Dermis blood vessel endothelial cell (primary cell): ENCODE measurements at regions not wholly inside any gene's neighbourhood (a gene's known extent, or its start where the extent isn't known, plus 50 kb on each side); places are given as distances from the start of the nearest gene placed in this dataset.

ENCODE experiments used
- DNase-seq: peaks from one replicate; pipeline ENCODE4 v3.0.0; 2010

DNA sequence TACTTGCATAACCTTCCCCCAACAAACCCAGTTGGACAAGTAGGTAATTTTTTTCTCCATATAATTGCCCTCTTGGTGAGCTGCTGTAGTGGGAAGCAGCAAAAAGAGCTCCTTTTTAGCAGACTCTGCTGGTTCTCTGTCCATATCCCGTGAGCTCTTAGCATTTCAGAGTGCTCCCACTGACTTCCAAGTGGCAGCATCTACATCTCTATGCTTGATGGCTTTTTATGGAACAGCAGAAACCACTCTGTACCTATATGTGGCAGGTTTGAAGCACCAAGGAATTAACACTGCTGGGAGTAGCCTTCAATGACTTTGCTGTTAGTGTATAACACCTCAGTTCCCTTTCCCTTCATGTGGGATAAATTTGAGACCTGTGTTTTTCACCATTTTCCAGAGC lies 168.4 kb upstream of the NHS start:
- DNase-seq = no peak

DNA sequence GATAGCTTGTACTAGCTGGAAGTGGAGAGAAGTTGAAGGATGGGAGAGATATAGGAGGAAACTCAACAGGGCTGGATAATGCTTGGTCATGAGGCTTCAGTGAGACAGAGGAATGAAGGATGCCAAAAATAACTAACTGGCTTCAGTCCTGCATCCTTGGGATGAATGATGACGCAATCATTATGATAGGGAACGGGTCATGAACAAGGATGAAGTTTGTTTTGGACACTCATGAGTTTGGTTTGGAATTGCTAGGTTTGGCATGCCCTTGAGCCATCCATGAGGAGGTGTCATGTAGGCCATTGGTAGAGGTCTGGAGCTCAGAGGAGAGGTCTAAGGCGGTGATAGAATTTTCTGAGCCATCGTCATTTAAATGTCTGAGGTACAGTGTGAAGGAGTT lies 160.0 kb upstream of the NHS start:
- no peak for DNase-seq

DNA sequence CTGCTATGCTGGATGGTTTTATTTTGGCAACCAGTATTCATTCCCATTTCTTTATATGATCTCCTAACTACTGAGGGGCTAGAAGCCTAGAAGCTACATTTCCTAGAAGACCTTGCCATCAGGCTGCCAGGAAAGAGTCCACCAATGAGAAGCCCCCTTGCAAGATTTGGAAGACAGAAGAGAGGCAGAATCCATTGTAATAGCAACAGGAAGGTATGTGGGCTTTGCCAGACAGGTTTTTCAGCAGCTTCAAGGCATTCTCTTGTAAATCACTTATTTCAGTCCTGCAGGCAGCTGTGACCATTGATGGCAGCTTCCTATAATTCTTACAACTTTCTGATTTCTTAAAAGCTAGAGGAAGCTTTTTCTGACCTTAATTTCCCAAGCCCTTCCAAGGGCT lies 148.3 kb upstream of the NHS start:
- DNase-seq = no peak

DNA sequence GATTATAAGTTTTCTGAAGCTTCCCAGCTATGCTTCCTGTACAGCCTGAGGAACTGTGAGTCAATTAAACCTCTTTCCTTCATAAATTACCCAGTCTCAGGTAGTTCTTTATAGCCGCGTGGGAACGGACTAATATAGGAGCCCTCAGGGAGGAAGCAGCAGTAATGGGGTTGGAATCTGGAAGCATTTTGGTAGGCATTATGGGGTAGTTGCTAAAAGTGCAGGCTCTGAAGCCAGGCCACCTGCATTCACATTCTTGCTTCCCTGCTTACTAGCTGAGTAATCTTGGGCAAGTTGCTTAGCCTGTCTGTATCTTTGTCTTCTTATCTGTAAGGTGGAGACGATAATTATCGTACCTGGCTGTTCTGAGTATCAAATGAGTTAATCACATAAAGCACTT lies 137.9 kb upstream of the NHS start:
- no peak for DNase-seq

DNA sequence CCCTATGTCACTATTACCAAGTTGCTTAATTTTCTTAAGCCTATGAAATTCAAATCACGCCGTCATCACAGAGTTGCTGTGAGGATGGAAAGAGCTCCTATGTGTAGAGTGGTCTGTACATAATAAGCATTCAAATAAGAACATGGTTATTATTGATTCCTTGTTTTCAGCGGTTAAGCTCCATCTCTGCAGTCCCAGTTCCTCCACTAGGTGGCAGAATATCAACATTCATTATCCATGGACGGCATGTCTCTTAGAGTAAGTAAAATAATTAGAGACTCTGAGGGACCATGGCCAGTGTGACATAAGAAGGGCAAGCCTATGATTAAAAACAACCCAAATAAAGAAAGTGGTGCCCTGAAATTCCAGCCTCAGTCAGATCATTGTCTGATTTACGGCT lies 132.5 kb upstream of the NHS start:
- DNase-seq = peak; percentile 63

DNA sequence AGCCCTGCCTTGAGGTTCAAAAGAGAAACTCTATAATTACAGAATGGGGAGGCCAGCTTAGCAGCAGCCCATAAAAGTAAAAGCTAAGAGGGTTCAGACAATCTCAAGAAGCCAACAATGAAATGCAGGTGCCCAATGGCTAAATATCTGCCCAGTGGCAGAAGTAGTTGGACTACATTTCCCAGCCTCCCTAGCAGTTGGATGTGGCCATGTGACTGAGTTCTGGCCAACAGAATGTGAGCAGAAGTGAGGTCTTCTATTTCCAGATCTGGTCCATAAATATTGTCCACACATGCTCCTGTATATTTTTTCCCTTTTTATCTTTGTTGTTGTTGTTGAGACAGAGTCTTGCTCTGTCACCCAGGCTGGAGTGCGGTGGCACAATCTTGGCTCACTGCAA lies 127.9 kb upstream of the NHS start:
- peak; percentile 0 for DNase-seq

DNA sequence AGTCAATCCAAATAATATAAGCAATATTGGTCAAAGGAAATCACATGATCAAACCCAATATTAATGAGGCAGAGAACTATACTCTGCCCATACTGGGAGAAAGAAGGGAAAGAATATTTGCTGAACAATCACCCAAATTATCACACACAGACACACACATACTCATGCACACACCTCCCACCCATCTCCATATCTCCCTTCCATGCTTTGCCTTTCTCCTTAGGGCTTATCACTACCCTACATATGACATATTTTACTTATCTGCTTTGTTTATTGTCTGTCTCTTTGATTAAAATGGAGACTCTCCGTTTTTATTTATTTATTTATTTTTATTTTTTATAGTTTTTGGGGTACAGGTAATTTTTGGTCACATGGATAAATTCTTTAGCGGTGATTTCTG lies 112.9 kb upstream of the NHS start:
- DNase-seq = no peak

DNA sequence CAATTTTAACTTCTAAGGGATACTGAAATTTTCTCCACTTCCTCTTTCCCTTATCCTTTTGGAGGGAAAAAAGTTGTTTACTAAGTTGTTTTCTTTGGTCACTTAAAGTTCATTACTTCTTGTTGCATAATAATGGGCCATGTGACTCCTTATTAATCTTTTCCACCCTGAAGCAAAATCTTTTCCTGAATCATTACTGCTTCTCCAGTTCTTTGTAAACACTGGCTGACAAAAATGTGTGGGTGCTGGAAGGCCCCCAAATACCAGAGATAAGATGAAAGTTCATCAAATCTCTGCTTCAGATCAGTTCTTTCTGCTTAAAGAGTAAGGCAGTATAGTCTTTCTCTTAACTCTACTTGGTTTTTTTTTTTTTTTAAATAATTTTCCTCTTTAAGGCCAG lies 108.9 kb upstream of the NHS start:
- DNase-seq = no peak

DNA sequence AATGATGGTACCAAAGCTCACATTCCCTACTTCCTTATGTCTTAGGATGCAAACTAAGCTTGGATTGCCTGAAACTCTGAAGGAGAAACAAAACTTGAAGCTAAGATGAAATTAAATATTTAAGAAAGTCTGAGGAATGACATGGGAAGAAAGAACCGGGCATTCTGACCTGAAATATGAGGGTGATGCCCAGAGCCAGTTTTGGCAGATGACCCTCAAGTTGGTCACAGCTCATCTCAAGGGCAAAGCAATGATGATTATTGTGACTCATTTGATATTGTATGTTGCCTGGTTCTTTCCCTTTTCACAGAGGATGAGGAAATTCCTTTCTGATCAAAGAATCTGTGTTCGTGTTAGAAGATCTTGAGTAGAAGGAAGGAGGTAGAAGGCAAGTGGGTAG lies 96.0 kb upstream of the NHS start:
- no peak for DNase-seq

DNA sequence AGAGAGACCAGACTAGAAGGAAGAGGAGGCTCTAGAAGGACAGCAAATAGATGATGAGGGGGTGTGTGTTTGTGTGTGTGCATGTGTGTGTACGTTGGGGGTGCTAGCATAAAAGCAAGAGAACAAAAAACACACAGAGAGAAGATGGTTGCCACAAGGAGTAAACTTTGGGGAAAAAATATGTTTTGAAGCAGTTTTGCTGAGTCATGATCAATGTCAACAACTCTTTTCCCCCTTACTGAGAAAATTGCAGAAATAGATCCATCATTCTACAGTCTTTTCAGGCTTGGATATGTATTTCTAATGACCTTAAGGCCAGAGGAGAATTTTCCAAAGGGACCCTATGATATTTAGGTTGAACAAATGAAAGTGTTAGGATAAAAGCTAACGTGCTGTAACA lies 89.0 kb upstream of the NHS start:
- DNase-seq = no peak

DNA sequence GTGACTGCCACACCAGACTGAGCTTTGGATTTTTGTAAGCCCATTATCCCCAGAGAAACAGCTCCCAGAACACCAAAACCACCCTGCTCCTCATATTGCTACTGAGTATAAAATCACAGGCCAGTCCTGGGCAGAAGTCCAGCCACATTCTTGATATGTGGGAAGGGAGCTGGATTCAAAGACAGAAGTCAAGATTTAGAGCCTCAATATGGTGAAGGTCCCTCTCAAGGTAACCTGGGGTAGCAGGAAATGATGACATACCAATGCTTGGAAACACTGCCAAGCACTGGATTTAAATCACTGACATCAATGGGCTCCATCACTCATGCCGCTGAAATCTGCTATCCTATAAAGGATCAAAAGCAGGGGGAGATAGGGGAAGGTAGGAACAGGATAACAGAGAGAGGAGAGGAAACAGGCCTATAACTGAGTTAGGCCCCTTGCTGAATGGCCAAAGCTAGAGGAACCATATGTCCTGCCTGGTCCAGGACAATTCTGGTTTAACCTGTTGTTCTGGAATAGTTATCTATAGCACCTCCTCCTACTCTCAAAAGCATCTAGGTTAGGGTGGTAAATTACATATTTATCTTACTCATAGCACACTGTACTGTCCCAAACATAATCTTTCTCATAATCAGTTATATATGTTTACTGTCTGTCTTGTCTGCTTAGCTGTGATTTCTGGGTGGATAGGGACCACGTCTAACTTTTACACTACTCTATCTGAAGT lies 83.7 kb upstream of the NHS start:
- DNase-seq = no peak

DNA sequence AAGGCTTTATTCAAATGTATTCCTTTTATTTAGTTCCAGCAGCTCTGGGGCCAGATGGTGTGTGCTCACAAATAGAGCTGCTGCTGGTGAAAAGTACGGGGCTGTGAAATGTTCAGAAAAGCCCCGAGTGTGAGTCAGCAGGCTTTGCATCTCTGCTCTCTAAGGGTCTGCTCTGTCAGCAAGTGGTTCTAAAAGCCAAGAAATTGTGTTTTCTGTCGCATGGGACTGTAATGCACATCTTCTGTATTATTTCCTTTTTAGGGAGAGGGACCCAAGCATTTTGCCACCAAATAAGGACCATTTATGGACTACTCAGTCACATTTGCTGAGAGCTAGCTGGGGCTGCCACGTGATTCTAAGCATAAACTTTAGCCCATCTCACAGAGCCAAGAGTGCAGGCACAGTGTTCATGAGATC lies 82.9 kb upstream of the NHS start:
- DNase-seq = no peak

DNA sequence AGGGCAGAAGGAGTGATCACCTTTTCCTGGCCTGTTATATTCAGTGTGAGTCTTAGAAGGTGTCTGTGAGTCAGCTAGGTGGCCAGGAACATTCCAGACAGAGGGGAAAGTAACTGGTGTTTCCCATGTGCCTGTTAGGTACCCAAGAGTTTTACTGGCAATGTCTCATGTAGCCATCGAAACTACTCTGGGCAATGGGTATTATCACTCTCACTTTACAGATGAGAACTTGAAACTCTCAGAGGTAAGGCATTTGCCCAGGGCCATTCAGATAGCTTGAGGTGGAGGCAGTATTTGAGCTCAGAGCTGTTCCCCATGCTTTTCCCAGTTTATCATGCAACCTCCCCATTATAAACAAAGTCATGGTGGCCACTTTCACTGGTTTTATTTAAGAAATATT lies 80.4 kb upstream of the NHS start:
- DNase-seq = no peak

DNA sequence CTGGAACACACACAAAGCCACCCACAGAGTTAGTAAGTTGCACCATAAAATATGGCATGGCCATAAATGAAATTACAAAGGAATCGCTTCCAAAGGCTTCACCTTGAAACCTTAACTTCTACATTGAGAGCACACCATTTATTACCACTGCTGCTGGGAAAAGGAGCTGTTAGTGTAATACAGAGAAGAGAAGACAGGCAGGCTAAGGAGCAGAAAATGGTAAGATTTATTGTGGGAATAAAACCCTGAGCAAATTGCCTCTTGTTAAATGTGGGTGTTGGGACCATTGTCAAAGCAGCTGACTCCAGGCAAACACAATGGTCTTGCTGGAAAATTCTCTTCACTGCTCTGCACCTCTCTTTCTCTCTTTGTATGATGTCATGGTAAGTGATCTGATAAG lies 79.2 kb upstream of the NHS start:
- no peak for DNase-seq

DNA sequence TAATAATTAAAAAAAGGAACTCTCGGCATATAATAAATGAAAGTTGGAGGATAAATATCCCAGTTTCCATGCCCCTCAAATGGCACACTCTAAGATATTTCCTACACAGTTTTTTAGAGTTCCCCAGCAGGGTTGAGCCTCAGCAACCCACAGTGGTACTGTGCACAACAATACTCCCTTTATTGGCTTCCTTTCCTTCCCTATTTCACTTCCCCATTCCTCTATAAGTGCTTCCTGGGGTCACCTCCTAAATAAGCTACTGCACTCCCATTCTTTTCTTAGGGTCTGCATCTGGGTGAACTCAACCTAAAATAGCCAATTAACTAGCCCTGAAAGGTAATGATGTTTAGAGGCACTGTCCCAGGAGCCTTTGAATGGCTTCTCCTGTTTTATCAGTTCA lies 76.4 kb upstream of the NHS start:
- no peak for DNase-seq

DNA sequence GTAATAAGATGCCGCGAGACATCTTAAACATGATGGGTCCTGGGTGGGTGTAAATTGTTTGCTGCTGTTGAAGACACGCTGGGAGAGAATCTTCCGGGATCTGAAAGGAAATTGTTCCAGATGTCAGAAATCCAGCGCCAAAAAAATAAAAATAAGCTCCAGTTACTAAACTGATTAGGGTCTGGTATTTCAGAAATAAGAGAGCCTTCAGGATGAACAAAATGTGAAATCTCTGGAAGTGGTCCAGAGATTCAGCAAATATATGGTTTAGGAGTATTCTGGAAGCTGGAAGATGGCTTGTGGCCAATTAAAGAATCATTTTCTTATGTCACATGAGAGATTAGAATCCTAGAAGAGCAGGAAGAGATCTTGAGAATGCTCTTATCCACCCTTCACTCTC lies 75.8 kb upstream of the NHS start:
- DNase-seq = no peak

DNA sequence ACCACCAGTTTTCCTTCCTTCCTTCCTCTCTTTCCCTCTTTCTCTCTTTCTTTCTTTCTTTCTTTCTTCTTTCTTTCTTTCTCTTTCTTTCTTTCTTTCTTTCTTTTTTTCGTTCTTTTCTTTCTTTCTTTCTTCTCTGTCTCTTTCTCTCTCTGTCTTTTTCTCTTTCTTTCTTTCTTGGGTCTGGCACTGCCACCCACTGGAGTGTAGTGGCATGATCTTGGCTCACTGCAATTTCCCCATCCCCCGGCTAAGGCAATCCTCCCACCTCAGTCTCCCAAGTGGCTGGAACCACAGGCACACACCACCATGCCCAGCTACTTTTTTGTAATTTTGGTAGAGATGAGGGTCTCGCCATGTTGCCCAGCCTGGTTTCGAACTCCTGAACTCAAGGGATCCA lies 51.6 kb upstream of the NHS start:
- no peak for DNase-seq
